Mesothelial cell of epicardium (in vitro differentiated cells): ENCODE measurements at regions not wholly inside any gene's neighbourhood (a gene's known extent, or its start where the extent isn't known, plus 50 kb on each side); places are given as distances from the start of the nearest gene placed in this dataset.

Experiments
- DNase-seq, 2 experiments: peaks; one replicate each; pipeline ENCODE4 v3.0.0; 2021; ENCODE audit warnings: low spot score in 2 of 2; ENCODE audit not compliant: unreplicated experiment in 2 of 2
- H3K27ac Mint-ChIP-seq: 2 replicates; pipeline ENCODE4 v1.8.0; 2021; ENCODE audit warnings: mixed read lengths
- H3K27me3 Mint-ChIP-seq: 2 replicates; pipeline ENCODE4 v1.8.0; 2021; ENCODE audit warnings: low read depth, mixed read lengths
- H3K36me3 Mint-ChIP-seq: 2 replicates; pipeline ENCODE4 v1.8.0; 2021; ENCODE audit warnings: mixed read lengths
- H3K4me1 Mint-ChIP-seq: 2 replicates; pipeline ENCODE4 v1.8.0; 2021; ENCODE audit warnings: mixed read lengths
- H3K4me3 Mint-ChIP-seq: 2 replicates; pipeline ENCODE4 v1.8.0; 2021; ENCODE audit warnings: mild to moderate bottlenecking, moderate library complexity, mixed read lengths
- H3K9me3 Mint-ChIP-seq: 2 replicates; pipeline ENCODE4 v1.8.0; 2021; ENCODE audit warnings: mixed read lengths
- CTCF ChIP-seq: fragments of 200-600 bp; sonication (generic); IDR thresholded peaks from one replicate; pipeline ENCODE4 v1.5.0; 2021; ENCODE audit warnings: antibody characterized with exemption; ENCODE audit not compliant: unreplicated experiment

GRCh38 chr3:124161448-124161847 is 169.5 kb upstream of the ROPN1 start:
- H3K4me3 Mint-ChIP-seq = no peak overlapping the region
- H3K9me3 Mint-ChIP-seq = no peaks in the 10 kb centered on the region
- no peak for DNase-seq
- H3K4me1 Mint-ChIP-seq = peaks cover 11% of the 10 kb centered on the region
- TF ChIP-seq CTCF = no peak
- no peaks in the 10 kb centered on the region for H3K36me3 Mint-ChIP-seq
- no peak overlapping the region for H3K27ac Mint-ChIP-seq
- no peaks in the 10 kb centered on the region for H3K27me3 Mint-ChIP-seq

GRCh38 chr3:124163689-124164088 is 171.8 kb upstream of the ROPN1 start:
- Mint-ChIP-seq H3K4me1 (no peaks in the 10 kb centered on the region), H3K4me3 (no peak overlapping the region), H3K36me3 (no peaks in the 10 kb centered on the region), H3K27ac (no peak overlapping the region), H3K9me3 (no peaks in the 10 kb centered on the region), H3K27me3 (no peaks in the 10 kb centered on the region)
- no peak for TF ChIP-seq CTCF
- DNase-seq = no peak

- Mint-ChIP-seq H3K27me3 (no peaks in the 10 kb centered on the region), H3K9me3 (no peaks in the 10 kb centered on the region), H3K27ac (no peak overlapping the region), H3K36me3 (no peaks in the 10 kb centered on the region), H3K4me1 (peaks cover 6% of the 10 kb centered on the region), H3K4me3 (no peak overlapping the region)
- no peak for DNase-seq
- TF ChIP-seq CTCF = no peak
These were observed 176.3 kb upstream of the ROPN1 start for GRCh38 chr3:124168271-124168670.

- Mint-ChIP-seq H3K9me3 (no peaks in the 10 kb centered on the region), H3K27ac (no peak overlapping the region), H3K4me1 (peaks cover 23% of the 10 kb centered on the region), H3K27me3 (no peaks in the 10 kb centered on the region), H3K36me3 (no peaks in the 10 kb centered on the region), H3K4me3 (no peak overlapping the region)
- DNase-seq = no peak
- TF ChIP-seq CTCF = no peak
These were observed 180.4 kb upstream of the ROPN1 start for GRCh38 chr3:124172283-124172682.

GRCh38 chr3:124172816-124173215 is 180.9 kb upstream of the ROPN1 start:
- no peak for TF ChIP-seq CTCF
- no peaks in the 10 kb centered on the region for H3K36me3 Mint-ChIP-seq
- H3K27me3 Mint-ChIP-seq = no peaks in the 10 kb centered on the region
- H3K27ac Mint-ChIP-seq = no peak overlapping the region
- no peak for DNase-seq
- no peak overlapping the region for H3K4me3 Mint-ChIP-seq
- H3K4me1 Mint-ChIP-seq = peaks cover 23% of the 10 kb centered on the region
- no peaks in the 10 kb centered on the region for H3K9me3 Mint-ChIP-seq

- Mint-ChIP-seq H3K9me3 (no peaks in the 10 kb centered on the region), H3K27me3 (no peaks in the 10 kb centered on the region), H3K27ac (peak overlapping the region; percentile 77), H3K36me3 (no peaks in the 10 kb centered on the region), H3K4me3 (no peak overlapping the region), H3K4me1 (peaks cover 23% of the 10 kb centered on the region)
- TF ChIP-seq CTCF = no peak
- DNase-seq = peak; percentile 34 to 60
These were observed 182.6 kb upstream of the ROPN1 start for GRCh38 chr3:124174476-124174875.
